Stimulated activated CD4-positive, alpha-beta T cell treated with anti-CD3 and anti-CD28 coated beads, Interleukin-12 subunit alpha, Interleukin-12 subunit beta, amount 100 ng/mL, for 48 hours (primary cell): ENCODE measurements at regions not wholly inside any gene's neighbourhood (a gene's known extent, or its start where the extent isn't known, plus 50 kb on each side); places are given as distances from the start of the nearest gene placed in this dataset.
A peak's percentile ranks its signal among the peaks of the same experiment; 100 is the strongest.

ENCODE experiments used
- DNase-seq, 3 donors: peaks; one replicate each; pipeline ENCODE4 v3.0.0-alpha.2; 2020; ENCODE audit warnings: low read depth in 2 of 3, low spot score in 1 of 3

- DNase-seq, result no peak
These were observed 108.6 kb upstream of the RUNX3 start for GRCh38 chr1:25038699-25039098.

- peak; percentile 45 to 68 (median 61) for DNase-seq
These were observed 107.3 kb upstream of the RUNX3 start for GRCh38 chr1:25037174-25038074.

- no peak for DNase-seq
These were observed 106.1 kb upstream of the RUNX3 start for GRCh38 chr1:25036117-25036546.

- DNase-seq, result no peak
These were observed 105.5 kb upstream of the RUNX3 start for GRCh38 chr1:25035523-25036116.

GRCh38 chr1:25034736-25035522 is 104.9 kb upstream of the RUNX3 start:
- DNase-seq, result no peak

GRCh38 chr1:25033828-25034705 is 104.0 kb upstream of the RUNX3 start:
- no peak for DNase-seq

- no peak for DNase-seq
These were observed 103.2 kb upstream of the RUNX3 start for GRCh38 chr1:25033030-25033827.

- no peak for DNase-seq
These were observed 102.0 kb upstream of the RUNX3 start for GRCh38 chr1:25031966-25032667.

- DNase-seq, result peak; percentile 38 to 59 (median 49)
These were observed 101.5 kb upstream of the RUNX3 start for GRCh38 chr1:25031601-25031965.

GRCh38 chr1:25030674-25031589 is 100.9 kb upstream of the RUNX3 start:
- DNase-seq, result peak; percentile 76 to 80 (median 76)

GRCh38 chr1:25030012-25030411 is 99.9 kb upstream of the RUNX3 start:
- no peak for DNase-seq

GRCh38 chr1:25028907-25029599 is 99.0 kb upstream of the RUNX3 start:
- DNase-seq, result peak; percentile 43 to 56 (median 49)

- no peak for DNase-seq
These were observed 98.5 kb upstream of the RUNX3 start for GRCh38 chr1:25028587-25028906.

GRCh38 chr1:25027822-25028586 is 97.9 kb upstream of the RUNX3 start:
- DNase-seq, result no peak

GRCh38 chr1:25026730-25027450 is 96.8 kb upstream of the RUNX3 start:
- DNase-seq, result no peak

- no peak for DNase-seq
These were observed 96.2 kb upstream of the RUNX3 start for GRCh38 chr1:25026304-25026703.
